ENCODE measurements at regions not wholly inside any gene's neighbourhood (a gene's known extent, or its start where the extent isn't known, plus 50 kb on each side); places are given as distances from the start of the nearest gene placed in this dataset.

- TF ChIP-seq, protein P1, sequence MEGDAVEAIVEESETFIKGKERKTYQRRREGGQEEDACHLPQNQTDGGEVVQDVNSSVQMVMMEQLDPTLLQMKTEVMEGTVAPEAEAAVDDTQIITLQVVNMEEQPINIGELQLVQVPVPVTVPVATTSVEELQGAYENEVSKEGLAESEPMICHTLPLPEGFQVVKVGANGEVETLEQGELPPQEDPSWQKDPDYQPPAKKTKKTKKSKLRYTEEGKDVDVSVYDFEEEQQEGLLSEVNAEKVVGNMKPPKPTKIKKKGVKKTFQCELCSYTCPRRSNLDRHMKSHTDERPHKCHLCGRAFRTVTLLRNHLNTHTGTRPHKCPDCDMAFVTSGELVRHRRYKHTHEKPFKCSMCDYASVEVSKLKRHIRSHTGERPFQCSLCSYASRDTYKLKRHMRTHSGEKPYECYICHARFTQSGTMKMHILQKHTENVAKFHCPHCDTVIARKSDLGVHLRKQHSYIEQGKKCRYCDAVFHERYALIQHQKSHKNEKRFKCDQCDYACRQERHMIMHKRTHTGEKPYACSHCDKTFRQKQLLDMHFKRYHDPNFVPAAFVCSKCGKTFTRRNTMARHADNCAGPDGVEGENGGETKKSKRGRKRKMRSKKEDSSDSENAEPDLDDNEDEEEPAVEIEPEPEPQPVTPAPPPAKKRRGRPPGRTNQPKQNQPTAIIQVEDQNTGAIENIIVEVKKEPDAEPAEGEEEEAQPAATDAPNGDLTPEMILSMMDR (IDR thresholded peaks at IDR 0.05), result no peak
- TF ChIP-seq POLR2A (IDR thresholded peaks at IDR 0.05), result no peak
Observed at GRCh38 chr3:30181581-30181980, 424.8 kb upstream of the TGFBR2 start.
